B cell (primary cell): ENCODE measurements at regions not wholly inside any gene's neighbourhood (a gene's known extent, or its start where the extent isn't known, plus 50 kb on each side); places are given as distances from the start of the nearest gene placed in this dataset.

ENCODE experiments used
- ATAC-seq: fragments of 200-7000 bp; cut with Tn5 transposase; one replicate; pipeline ENCODE4 v1.10.0; 2021; ENCODE audit warnings: low read depth, mild to moderate bottlenecking, moderate number of reproducible peaks, moderate library complexity
- CTCF ChIA-PET: fragments of 350-600 bp; sonication (Branson Sonifier 250); formaldehyde crosslinking; loops from one replicate; lab custom pipeline; 2021; ENCODE audit warnings: antibody characterized with exemption, inconsistent platforms; lab: Charles Lee
- POLR2A ChIA-PET: fragments of 350-600 bp; sonication (Branson Sonifier 250); formaldehyde crosslinking; loops from one replicate; lab custom pipeline; 2021; ENCODE audit warnings: antibody characterized with exemption; lab: Charles Lee
- DNase-seq: peaks from one replicate; pipeline ENCODE4 v3.0.0; 2013
- H2AFZ ChIP-seq: 2 replicates; pipeline ENCODE4 v1.6.1; 2012; ENCODE audit warnings: mild to moderate bottlenecking, low read depth, low read length; ENCODE audit not compliant: insufficient read depth, poor library complexity, severe bottlenecking
- H3K27ac ChIP-seq, 2 donors: 1 replicate in 1 of 2; 2 replicates in 1 of 2; pipeline ENCODE4 v1.5.1; 2012 to 2013; ENCODE audit warnings: low read length in 2 of 2, mild to moderate bottlenecking in 2 of 2, moderate library complexity in 1 of 2
- H3K27me3 ChIP-seq, 4 experiments: fragments of 200-600 bp in 1 of 4; sonication (generic) in 1 of 4; replicated peaks in 1 of 4; 1 replicate in 2 of 4; 2 replicates in 2 of 4; pipeline versions ENCODE4 v1.6.1 to v1.7.0; 2013 to 2016; ENCODE audit warnings: low read length in 3 of 4, mild to moderate bottlenecking in 2 of 4, mixed read lengths in 1 of 4, moderate library complexity in 1 of 4; ENCODE audit not compliant: insufficient read depth in 4 of 4, control insufficient read depth in 3 of 4; ENCODE audit errors: control extremely low read depth in 1 of 4
- H3K36me3 ChIP-seq, 2 experiments: replicated peaks in 1 of 2; 1 replicate in 1 of 2; 2 replicates in 1 of 2; pipeline versions ENCODE4 v1.6.1 to v1.7.1; 2013; ENCODE audit warnings: low read length in 1 of 2; ENCODE audit not compliant: insufficient read depth in 2 of 2, control insufficient read depth in 1 of 2; ENCODE audit errors: control extremely low read depth in 1 of 2, extremely low read depth in 1 of 2
- H3K4me1 ChIP-seq, 2 donors: fragments of 200-600 bp in 1 of 2; sonication (generic) in 1 of 2; 1 replicate in 1 of 2; 2 replicates in 1 of 2; pipeline versions ENCODE4 v1.5.1 to v1.6.1; 2013 to 2017; ENCODE audit warnings: low read length in 2 of 2; ENCODE audit not compliant: control insufficient read depth in 2 of 2, insufficient read depth in 2 of 2
- H3K4me2 ChIP-seq: replicated peaks from 2 replicates; pipeline ENCODE3; 2012; ENCODE audit warnings: mild to moderate bottlenecking, low read depth, low read length; ENCODE audit not compliant: poor library complexity, severe bottlenecking
- H3K4me3 ChIP-seq, 5 experiments: fragments of 200-600 bp in 1 of 5; sonication (generic) in 1 of 5; 1 replicate in 3 of 5; 2 replicates in 2 of 5; pipeline versions ENCODE4 v1.5.1 to v1.7.0; 2011 to 2016; ENCODE audit warnings: low read length in 4 of 5, mild to moderate bottlenecking in 4 of 5, low read depth in 2 of 5, control low read depth in 1 of 5, moderate library complexity in 1 of 5; ENCODE audit not compliant: insufficient read depth in 1 of 5; ENCODE audit errors: control extremely low read depth in 1 of 5, extremely low read depth in 1 of 5
- H3K79me2 ChIP-seq: fragments of 200-600 bp; sonication (generic); one replicate; pipeline ENCODE4 v1.6.0; 2016; ENCODE audit warnings: low read length; ENCODE audit not compliant: control insufficient read depth, insufficient read depth
- H3K9ac ChIP-seq: fragments of 200-600 bp; sonication (generic); 2 replicates; pipeline ENCODE4 v1.6.1; 2017; ENCODE audit warnings: mild to moderate bottlenecking, low read length, moderate library complexity
- H3K9me3 ChIP-seq, 3 donors: one replicate each; pipeline versions ENCODE4 v1.6.1 to v1.7.1; 2013; ENCODE audit warnings: low read length in 2 of 3; ENCODE audit not compliant: control insufficient read depth in 2 of 3, insufficient read depth in 1 of 3; ENCODE audit errors: control extremely low read depth in 1 of 3
- H4K20me1 ChIP-seq: 2 replicates; pipeline ENCODE4 v1.6.0; 2012; ENCODE audit warnings: mild to moderate bottlenecking, low read length; ENCODE audit not compliant: insufficient read depth, control insufficient read depth, poor library complexity, severe bottlenecking
- H3K27ac Mint-ChIP-seq: one replicate; pipeline ENCODE4 v1.8.0; 2021; ENCODE audit warnings: mixed read lengths
- H3K27me3 Mint-ChIP-seq: one replicate; pipeline ENCODE4 v1.8.0; 2021; ENCODE audit warnings: mixed read lengths
- H3K4me1 Mint-ChIP-seq: one replicate; pipeline ENCODE4 v1.8.0; 2021; ENCODE audit warnings: mixed read lengths
- H3K4me3 Mint-ChIP-seq: one replicate; pipeline ENCODE4 v1.8.0; 2021; ENCODE audit warnings: mixed read lengths
- H3K9me3 Mint-ChIP-seq: one replicate; pipeline ENCODE4 v1.8.0; 2022; ENCODE audit warnings: mixed read lengths; ENCODE audit not compliant: insufficient read depth
- EZH2 ChIP-seq: IDR thresholded peaks from 2 replicates; pipeline ENCODE4 v1.6.1; 2012; ENCODE audit warnings: borderline replicate concordance, low read depth, mild to moderate bottlenecking, moderate library complexity, low read length; ENCODE audit not compliant: insufficient read depth, poor library complexity, severe bottlenecking
- WGBS: methylation state at CpG from one replicate; pipeline ENCODE4 v1.1.5; 2013; ENCODE audit warnings: missing lambda C conversion rate; ENCODE audit not compliant: insufficient coverage; 5-methylcytosine and 5-hydroxymethylcytosine counted together
- intact Hi-C: fragments of 100-400 bp; cut with micrococcal nuclease; formaldehyde crosslinking; loops from one replicate; pipeline ENCODE4 v1.10.0; 2022
- TF ChIP-seq, protein P1 (sequence below): fragments of 200-600 bp; IDR thresholded peaks from one replicate; pipeline ENCODE4 v1.8.0; 2022; ENCODE audit warnings: antibody characterized with exemption, mild to moderate bottlenecking

DNA sequence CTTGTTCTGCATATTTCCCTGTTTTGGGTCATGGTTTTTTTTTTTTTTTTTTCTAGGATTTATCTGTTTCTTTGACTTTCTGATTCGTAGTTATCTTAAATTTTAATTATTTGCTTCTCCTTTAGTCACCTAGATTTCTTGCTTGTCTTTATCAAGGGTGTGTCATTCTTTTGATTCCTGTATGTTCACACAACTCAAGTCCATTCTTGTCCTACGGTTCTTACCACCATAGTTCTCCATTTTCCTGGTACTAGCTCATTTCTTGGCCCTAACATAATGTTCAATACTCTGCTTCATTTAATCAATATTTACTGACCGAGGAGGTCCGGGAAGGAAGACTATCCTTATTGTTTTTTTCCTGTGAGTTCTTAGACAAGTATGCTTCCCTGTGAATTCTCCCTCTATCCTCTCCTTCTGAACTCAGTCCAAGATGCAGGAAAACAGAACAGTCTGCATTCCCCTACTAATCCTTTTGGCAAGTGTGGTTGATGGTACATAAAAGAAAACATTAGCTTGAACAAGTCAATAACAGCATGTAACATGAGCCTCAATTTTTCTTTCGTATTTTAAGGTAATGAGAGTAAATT, 1346.4 kb upstream of the SEL1L start:
- peaks cover 0 to 3% (median 0%) of the 10 kb centered on the region in 3 donors for H3K9me3 ChIP-seq
- H2AFZ ChIP-seq: no peak overlapping the region
- Mint-ChIP-seq H3K4me3 (no peak overlapping the region), H3K4me1 (no peaks in the 10 kb centered on the region), H3K27me3 (no peaks in the 10 kb centered on the region), H3K9me3 (peaks cover 5% of the 10 kb centered on the region), H3K27ac (no peak overlapping the region)
- no peaks in the 10 kb centered on the region for H3K79me2 ChIP-seq
- H3K4me3 ChIP-seq: no peak overlapping the region
- H4K20me1 ChIP-seq: no peaks in the 10 kb centered on the region
- CTCF ChIA-PET: no interaction called here
- no peak overlapping the region for H3K4me2 ChIP-seq
- no peak for TF ChIP-seq EZH2
- TF ChIP-seq, protein P1, sequence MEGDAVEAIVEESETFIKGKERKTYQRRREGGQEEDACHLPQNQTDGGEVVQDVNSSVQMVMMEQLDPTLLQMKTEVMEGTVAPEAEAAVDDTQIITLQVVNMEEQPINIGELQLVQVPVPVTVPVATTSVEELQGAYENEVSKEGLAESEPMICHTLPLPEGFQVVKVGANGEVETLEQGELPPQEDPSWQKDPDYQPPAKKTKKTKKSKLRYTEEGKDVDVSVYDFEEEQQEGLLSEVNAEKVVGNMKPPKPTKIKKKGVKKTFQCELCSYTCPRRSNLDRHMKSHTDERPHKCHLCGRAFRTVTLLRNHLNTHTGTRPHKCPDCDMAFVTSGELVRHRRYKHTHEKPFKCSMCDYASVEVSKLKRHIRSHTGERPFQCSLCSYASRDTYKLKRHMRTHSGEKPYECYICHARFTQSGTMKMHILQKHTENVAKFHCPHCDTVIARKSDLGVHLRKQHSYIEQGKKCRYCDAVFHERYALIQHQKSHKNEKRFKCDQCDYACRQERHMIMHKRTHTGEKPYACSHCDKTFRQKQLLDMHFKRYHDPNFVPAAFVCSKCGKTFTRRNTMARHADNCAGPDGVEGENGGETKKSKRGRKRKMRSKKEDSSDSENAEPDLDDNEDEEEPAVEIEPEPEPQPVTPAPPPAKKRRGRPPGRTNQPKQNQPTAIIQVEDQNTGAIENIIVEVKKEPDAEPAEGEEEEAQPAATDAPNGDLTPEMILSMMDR: no peak
- no peaks in the 10 kb centered on the region for H3K27me3 ChIP-seq
- H3K4me1 ChIP-seq: no peaks in the 10 kb centered on the region
- POLR2A ChIA-PET: no interaction called here
- H3K36me3 ChIP-seq: no peaks in the 10 kb centered on the region
- intact Hi-C loops: no loop called here
- no peak overlapping the region for H3K27ac ChIP-seq
- no peak for DNase-seq
- no CpG with 5 or more reads among the region's 5 CpGs for WGBS
- ATAC-seq: no peak
- no peak overlapping the region for H3K9ac ChIP-seq

GRCh38 chr14:82886670-82887069, 1353.0 kb upstream of the SEL1L start:
- ChIA-PET CTCF (no interaction called here), POLR2A (no interaction called here)
- Mint-ChIP-seq H3K4me3 (no peak overlapping the region), H3K27me3 (no peaks in the 10 kb centered on the region), H3K4me1 (no peaks in the 10 kb centered on the region), H3K27ac (no peak overlapping the region), H3K9me3 (peaks cover 5% of the 10 kb centered on the region)
- Histone ChIP-seq H3K9ac (no peak overlapping the region), H2AFZ (no peak overlapping the region), H3K36me3 (no peaks in the 10 kb centered on the region), H3K27me3 (no peaks in the 10 kb centered on the region), H3K27ac (no peak overlapping the region), H3K4me3 (no peak overlapping the region), H4K20me1 (no peaks in the 10 kb centered on the region), H3K4me2 (no peak overlapping the region), H3K4me1 (no peaks in the 10 kb centered on the region), H3K79me2 (no peaks in the 10 kb centered on the region), H3K9me3 (peaks cover 0 to 3% (median 0%) of the 10 kb centered on the region in 3 donors)
- intact Hi-C loops: no loop called here
- WGBS: 100% methylated on average over 1 of the region's 1 CpG
- ATAC-seq (no peak), DNase-seq (no peak)
- TF ChIP-seq, protein P1: no peak
- no peak for TF ChIP-seq EZH2
